ENCODE measurements at regions not wholly inside any gene's neighbourhood (a gene's known extent, or its start where the extent isn't known, plus 50 kb on each side); places are given as distances from the start of the nearest gene placed in this dataset.

- TF ChIP-seq, protein P1, sequence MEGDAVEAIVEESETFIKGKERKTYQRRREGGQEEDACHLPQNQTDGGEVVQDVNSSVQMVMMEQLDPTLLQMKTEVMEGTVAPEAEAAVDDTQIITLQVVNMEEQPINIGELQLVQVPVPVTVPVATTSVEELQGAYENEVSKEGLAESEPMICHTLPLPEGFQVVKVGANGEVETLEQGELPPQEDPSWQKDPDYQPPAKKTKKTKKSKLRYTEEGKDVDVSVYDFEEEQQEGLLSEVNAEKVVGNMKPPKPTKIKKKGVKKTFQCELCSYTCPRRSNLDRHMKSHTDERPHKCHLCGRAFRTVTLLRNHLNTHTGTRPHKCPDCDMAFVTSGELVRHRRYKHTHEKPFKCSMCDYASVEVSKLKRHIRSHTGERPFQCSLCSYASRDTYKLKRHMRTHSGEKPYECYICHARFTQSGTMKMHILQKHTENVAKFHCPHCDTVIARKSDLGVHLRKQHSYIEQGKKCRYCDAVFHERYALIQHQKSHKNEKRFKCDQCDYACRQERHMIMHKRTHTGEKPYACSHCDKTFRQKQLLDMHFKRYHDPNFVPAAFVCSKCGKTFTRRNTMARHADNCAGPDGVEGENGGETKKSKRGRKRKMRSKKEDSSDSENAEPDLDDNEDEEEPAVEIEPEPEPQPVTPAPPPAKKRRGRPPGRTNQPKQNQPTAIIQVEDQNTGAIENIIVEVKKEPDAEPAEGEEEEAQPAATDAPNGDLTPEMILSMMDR (IDR thresholded peaks at IDR 0.05; ENCODE audit: insufficient read depth, low read depth, low read length) = no peak
- TF ChIP-seq EZH2 (IDR thresholded peaks at IDR 0.05; ENCODE audit: insufficient read depth, low read length) = no peak
Observed at GRCh38 chr2:185687967-185688366, 50.6 kb upstream of the FSIP2 start.
